PC-9 (cell line): ENCODE measurements at regions not wholly inside any gene's neighbourhood (a gene's known extent, or its start where the extent isn't known, plus 50 kb on each side); places are given as distances from the start of the nearest gene placed in this dataset.

Source experiments
- EZH2 ChIP-seq: fragments of 200-600 bp; sonication (generic); IDR thresholded peaks from 2 replicates; pipeline ENCODE4 v1.8.0; 2017; ENCODE audit warnings: antibody characterized with exemption, low read depth
- TF ChIP-seq, protein P1 (sequence below): fragments of 200-600 bp; sonication (generic); conservative IDR thresholded peaks from 2 replicates; pipeline ENCODE4 v1.6.1; 2017; ENCODE audit warnings: mixed run types, antibody characterized with exemption, mild to moderate bottlenecking, moderate library complexity

DNA sequence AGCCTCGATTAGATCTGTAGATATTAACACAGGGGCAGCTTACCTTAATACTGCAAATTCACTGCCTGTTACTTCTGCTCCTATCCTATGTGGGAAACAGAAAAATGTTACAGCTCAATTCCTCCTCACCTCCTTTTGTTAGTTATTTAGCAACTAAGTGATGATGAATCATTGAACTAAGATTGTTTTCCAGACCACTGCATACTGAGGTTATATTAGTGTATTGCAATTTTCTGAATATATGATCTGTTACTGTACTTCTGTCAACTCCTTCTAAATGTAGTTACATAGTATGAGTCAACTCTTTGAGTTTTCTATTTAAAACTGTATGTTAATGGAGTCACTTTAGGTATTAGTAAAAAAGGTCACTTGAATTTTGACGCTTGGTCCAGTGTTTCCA lies 331.5 kb upstream of the SLCO3A1 start:
- TF ChIP-seq, protein P1, sequence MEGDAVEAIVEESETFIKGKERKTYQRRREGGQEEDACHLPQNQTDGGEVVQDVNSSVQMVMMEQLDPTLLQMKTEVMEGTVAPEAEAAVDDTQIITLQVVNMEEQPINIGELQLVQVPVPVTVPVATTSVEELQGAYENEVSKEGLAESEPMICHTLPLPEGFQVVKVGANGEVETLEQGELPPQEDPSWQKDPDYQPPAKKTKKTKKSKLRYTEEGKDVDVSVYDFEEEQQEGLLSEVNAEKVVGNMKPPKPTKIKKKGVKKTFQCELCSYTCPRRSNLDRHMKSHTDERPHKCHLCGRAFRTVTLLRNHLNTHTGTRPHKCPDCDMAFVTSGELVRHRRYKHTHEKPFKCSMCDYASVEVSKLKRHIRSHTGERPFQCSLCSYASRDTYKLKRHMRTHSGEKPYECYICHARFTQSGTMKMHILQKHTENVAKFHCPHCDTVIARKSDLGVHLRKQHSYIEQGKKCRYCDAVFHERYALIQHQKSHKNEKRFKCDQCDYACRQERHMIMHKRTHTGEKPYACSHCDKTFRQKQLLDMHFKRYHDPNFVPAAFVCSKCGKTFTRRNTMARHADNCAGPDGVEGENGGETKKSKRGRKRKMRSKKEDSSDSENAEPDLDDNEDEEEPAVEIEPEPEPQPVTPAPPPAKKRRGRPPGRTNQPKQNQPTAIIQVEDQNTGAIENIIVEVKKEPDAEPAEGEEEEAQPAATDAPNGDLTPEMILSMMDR: no peak
- TF ChIP-seq EZH2: no peak
